Activated naive CD4-positive, alpha-beta T cell treated with anti-CD3 and anti-CD28 coated beads, Interleukin-2, amount 10 ng/mL, durations not matched to agents 7 days and 5 days (primary cell): ENCODE measurements at regions not wholly inside any gene's neighbourhood (a gene's known extent, or its start where the extent isn't known, plus 50 kb on each side); places are given as distances from the start of the nearest gene placed in this dataset.
"Not testable (repeated sequence)": the region's sequence is repeated elsewhere in the genome, so short reads cannot be mapped to it uniquely, and the experiment has no call there.

Source experiments
- CTCF ChIA-PET: fragments of 350-600 bp; sonication (Branson Sonifier 250); formaldehyde crosslinking; loops from one replicate; lab custom pipeline; 2021; ENCODE audit warnings: antibody characterized with exemption; lab: Charles Lee
- DNase-seq: peaks from one replicate; pipeline ENCODE4 v3.0.0-alpha.2; 2020
- H3K27ac Mint-ChIP-seq: one replicate; pipeline ENCODE4 v1.8.0; 2021; ENCODE audit warnings: mild to moderate bottlenecking, moderate library complexity, mixed read lengths
- H3K27me3 Mint-ChIP-seq: one replicate; pipeline ENCODE4 v1.8.0; 2021; ENCODE audit warnings: mild to moderate bottlenecking, mixed read lengths
- H3K36me3 Mint-ChIP-seq: one replicate; pipeline ENCODE4 v1.8.0; 2021; ENCODE audit warnings: mixed read lengths
- H3K4me1 Mint-ChIP-seq: one replicate; pipeline ENCODE4 v1.8.0; 2021; ENCODE audit warnings: mixed read lengths
- H3K4me3 Mint-ChIP-seq: one replicate; pipeline ENCODE4 v1.8.0; 2021; ENCODE audit warnings: mild to moderate bottlenecking, moderate library complexity, mixed read lengths
- H3K9me3 Mint-ChIP-seq: one replicate; pipeline ENCODE4 v1.8.0; 2021; ENCODE audit warnings: mixed read lengths

- DNase-seq, result no peak
- H3K27ac Mint-ChIP-seq, result no peak overlapping the region
- peaks cover 9% of the 10 kb centered on the region for H3K36me3 Mint-ChIP-seq
- H3K4me3 Mint-ChIP-seq, result no peak overlapping the region
- H3K4me1 Mint-ChIP-seq, result peaks cover 49% of the 10 kb centered on the region
- H3K27me3 Mint-ChIP-seq, result no peaks in the 10 kb centered on the region
- peaks cover 7% of the 10 kb centered on the region for H3K9me3 Mint-ChIP-seq
- CTCF ChIA-PET, result no interaction called here
These were observed 141.6 kb upstream of the RIOK3 start for GRCh38 chr18:23311351-23312121.

- no peak overlapping the region for H3K4me3 Mint-ChIP-seq
- H3K9me3 Mint-ChIP-seq, result peaks cover 7% of the 10 kb centered on the region
- H3K27ac Mint-ChIP-seq, result no peak overlapping the region
- H3K4me1 Mint-ChIP-seq, result peaks cover 42% of the 10 kb centered on the region
- CTCF ChIA-PET, result interaction anchor here (1.2 kb wide), 1 partner anchor 8 kb away, joined by 3 read pairs; no protein-coding TSS in a partner anchor
- H3K36me3 Mint-ChIP-seq, result peaks cover 5% of the 10 kb centered on the region
- no peaks in the 10 kb centered on the region for H3K27me3 Mint-ChIP-seq
- DNase-seq, result no peak
These were observed 139.7 kb upstream of the RIOK3 start for GRCh38 chr18:23313379-23313778.

- H3K36me3 Mint-ChIP-seq, result peaks cover 5% of the 10 kb centered on the region
- DNase-seq, result no peak
- no peak overlapping the region for H3K4me3 Mint-ChIP-seq
- H3K27me3 Mint-ChIP-seq, result no peaks in the 10 kb centered on the region
- CTCF ChIA-PET, result interaction anchor here (1.2 kb wide), 1 partner anchor 9 kb away, joined by 3 read pairs; no protein-coding TSS in a partner anchor
- H3K27ac Mint-ChIP-seq, result no peak overlapping the region
- peaks cover 7% of the 10 kb centered on the region for H3K9me3 Mint-ChIP-seq
- H3K4me1 Mint-ChIP-seq, result peaks cover 37% of the 10 kb centered on the region
These were observed 138.4 kb upstream of the RIOK3 start for GRCh38 chr18:23314672-23315071.

- Mint-ChIP-seq H3K4me3 (no peak overlapping the region), H3K9me3 (peaks cover 7% of the 10 kb centered on the region), H3K36me3 (peaks cover 5% of the 10 kb centered on the region), H3K27me3 (peaks cover 3% of the 10 kb centered on the region), H3K27ac (no peak overlapping the region), H3K4me1 (peaks cover 37% of the 10 kb centered on the region)
- DNase-seq, result no peak
- CTCF ChIA-PET, result no interaction called here
These were observed 136.8 kb upstream of the RIOK3 start for GRCh38 chr18:23316316-23316715.

GRCh38 chr18:23316988-23317387 is 136.1 kb upstream of the RIOK3 start:
- Mint-ChIP-seq H3K36me3 (peaks cover 5% of the 10 kb centered on the region), H3K27me3 (peaks cover 3% of the 10 kb centered on the region), H3K4me3 (no peak overlapping the region), H3K9me3 (peaks cover 7% of the 10 kb centered on the region), H3K4me1 (peaks cover 30% of the 10 kb centered on the region), H3K27ac (no peak overlapping the region)
- DNase-seq, result no peak
- CTCF ChIA-PET, result no interaction called here

GRCh38 chr18:23317975-23318675 is 135.0 kb upstream of the RIOK3 start:
- Mint-ChIP-seq H3K27me3 (peaks cover 3% of the 10 kb centered on the region), H3K27ac (no peak overlapping the region), H3K9me3 (peaks cover 7% of the 10 kb centered on the region), H3K4me1 (peaks cover 25% of the 10 kb centered on the region), H3K4me3 (no peak overlapping the region), H3K36me3 (peaks cover 7% of the 10 kb centered on the region)
- CTCF ChIA-PET, result interaction anchor here (1.2 kb wide), 1 partner anchor 41 kb away, joined by 3 read pairs; no protein-coding TSS in a partner anchor
- no peak for DNase-seq

GRCh38 chr18:23320709-23321236 is 132.3 kb upstream of the RIOK3 start:
- Mint-ChIP-seq H3K9me3 (no peaks in the 10 kb centered on the region), H3K36me3 (peaks cover 2% of the 10 kb centered on the region), H3K4me3 (no peak overlapping the region), H3K27me3 (peaks cover 3% of the 10 kb centered on the region), H3K27ac (no peak overlapping the region), H3K4me1 (peaks cover 17% of the 10 kb centered on the region)
- DNase-seq, result no peak
- CTCF ChIA-PET, result interaction anchor here (1.0 kb wide), 1 partner anchor 15 kb away, joined by 5 read pairs; no protein-coding TSS in a partner anchor

GRCh38 chr18:23321996-23322395 is 131.1 kb upstream of the RIOK3 start:
- Mint-ChIP-seq H3K4me3 (no peak overlapping the region), H3K27me3 (peaks cover 3% of the 10 kb centered on the region), H3K9me3 (peaks cover 2% of the 10 kb centered on the region), H3K27ac (no peak overlapping the region), H3K36me3 (peaks cover 4% of the 10 kb centered on the region), H3K4me1 (peaks cover 15% of the 10 kb centered on the region)
- CTCF ChIA-PET, result interaction anchor here (1.5 kb wide), 1 partner anchor 10 kb away, joined by 3 read pairs; no protein-coding TSS in a partner anchor
- no peak for DNase-seq

- no peak for DNase-seq
- CTCF ChIA-PET, result no interaction called here
- H3K27me3 Mint-ChIP-seq, result peaks cover 3% of the 10 kb centered on the region
- no peak overlapping the region for H3K27ac Mint-ChIP-seq
- H3K4me3 Mint-ChIP-seq, result no peak overlapping the region
- peaks cover 5% of the 10 kb centered on the region for H3K9me3 Mint-ChIP-seq
- H3K36me3 Mint-ChIP-seq, result peaks cover 7% of the 10 kb centered on the region
- H3K4me1 Mint-ChIP-seq, result peaks cover 6% of the 10 kb centered on the region
These were observed 128.9 kb upstream of the RIOK3 start for GRCh38 chr18:23324056-23324811.

GRCh38 chr18:23324861-23325260 is 128.2 kb upstream of the RIOK3 start:
- peaks cover 8% of the 10 kb centered on the region for H3K9me3 Mint-ChIP-seq
- H3K27me3 Mint-ChIP-seq, result peaks cover 3% of the 10 kb centered on the region
- CTCF ChIA-PET, result no interaction called here
- peaks cover 6% of the 10 kb centered on the region for H3K4me1 Mint-ChIP-seq
- H3K36me3 Mint-ChIP-seq, result peaks cover 11% of the 10 kb centered on the region
- no peak for DNase-seq
- H3K27ac Mint-ChIP-seq, result no peak overlapping the region
- no peak overlapping the region for H3K4me3 Mint-ChIP-seq

- H3K9me3 Mint-ChIP-seq, H3K27ac Mint-ChIP-seq: not testable (repeated sequence)
These were observed 123.4 kb upstream of the RIOK3 start for GRCh38 chr18:23329671-23330070.

GRCh38 chr18:23330423-23330822 is 122.7 kb upstream of the RIOK3 start:
- no peak overlapping the region for H3K4me3 Mint-ChIP-seq
- CTCF ChIA-PET, result no interaction called here
- H3K9me3 Mint-ChIP-seq, result peaks cover 8% of the 10 kb centered on the region
- H3K4me1 Mint-ChIP-seq, result no peaks in the 10 kb centered on the region
- H3K27ac Mint-ChIP-seq, result no peak overlapping the region
- H3K27me3 Mint-ChIP-seq, result no peaks in the 10 kb centered on the region
- H3K36me3 Mint-ChIP-seq, result peaks cover 11% of the 10 kb centered on the region
- DNase-seq, result no peak

More at GRCh38 chr18:23329671-23330070, 123.4 kb upstream of the RIOK3 start:
- H3K36me3 Mint-ChIP-seq, result peaks cover 11% of the 10 kb centered on the region
- DNase-seq, H3K4me1 Mint-ChIP-seq, H3K4me3 Mint-ChIP-seq, H3K27me3 Mint-ChIP-seq: not testable (repeated sequence)
- CTCF ChIA-PET, result interaction anchor here (0.5 kb wide), 1 partner anchor 323 kb away, joined by 3 read pairs; no protein-coding TSS in a partner anchor

- Mint-ChIP-seq H3K36me3 (peaks cover 11% of the 10 kb centered on the region), H3K27me3 (no peaks in the 10 kb centered on the region), H3K4me3 (no peak overlapping the region), H3K27ac (no peak overlapping the region), H3K9me3 (peaks cover 8% of the 10 kb centered on the region), H3K4me1 (no peaks in the 10 kb centered on the region)
- no peak for DNase-seq
- CTCF ChIA-PET, result interaction anchor here (0.7 to 1.2 kb wide), 2 partner anchors 9 to 200 kb away, joined by 3 read pairs; no protein-coding TSS in a partner anchor
These were observed 121.8 kb upstream of the RIOK3 start for GRCh38 chr18:23331091-23331920.
